Right lobe of liver (tissue), 4 donors: ENCODE measurements at regions not wholly inside any gene's neighbourhood (a gene's known extent, or its start where the extent isn't known, plus 50 kb on each side); places are given as distances from the start of the nearest gene placed in this dataset.

Experiments
- POLR2A ChIP-seq: fragments of 450-650 bp; IDR thresholded peaks from one replicate; pipeline ENCODE4 v1.6.1; 2017; ENCODE audit warnings: antibody characterized with exemption, mild to moderate bottlenecking
- TF ChIP-seq, protein P1 (sequence below), 4 donors: fragments of 200-600 bp in 3 of 4; fragments of 450-650 bp in 1 of 4; IDR thresholded peaks; one replicate each; pipeline versions ENCODE4 v1.5.1 to v1.8.0; 2016 to 2022; ENCODE audit warnings: antibody characterized with exemption in 4 of 4, mild to moderate bottlenecking in 2 of 4
- donor health status: DM: no; HTN: no; CAD: no.
- donor health status: DM: no; HTN: no; CAD: no.
- donor health status: DM: no; HTN: yes; CAD: no.

GRCh38 chr14:76695263-76695920 lies 65.9 kb upstream of the VASH1 start:
- TF ChIP-seq, protein P1, sequence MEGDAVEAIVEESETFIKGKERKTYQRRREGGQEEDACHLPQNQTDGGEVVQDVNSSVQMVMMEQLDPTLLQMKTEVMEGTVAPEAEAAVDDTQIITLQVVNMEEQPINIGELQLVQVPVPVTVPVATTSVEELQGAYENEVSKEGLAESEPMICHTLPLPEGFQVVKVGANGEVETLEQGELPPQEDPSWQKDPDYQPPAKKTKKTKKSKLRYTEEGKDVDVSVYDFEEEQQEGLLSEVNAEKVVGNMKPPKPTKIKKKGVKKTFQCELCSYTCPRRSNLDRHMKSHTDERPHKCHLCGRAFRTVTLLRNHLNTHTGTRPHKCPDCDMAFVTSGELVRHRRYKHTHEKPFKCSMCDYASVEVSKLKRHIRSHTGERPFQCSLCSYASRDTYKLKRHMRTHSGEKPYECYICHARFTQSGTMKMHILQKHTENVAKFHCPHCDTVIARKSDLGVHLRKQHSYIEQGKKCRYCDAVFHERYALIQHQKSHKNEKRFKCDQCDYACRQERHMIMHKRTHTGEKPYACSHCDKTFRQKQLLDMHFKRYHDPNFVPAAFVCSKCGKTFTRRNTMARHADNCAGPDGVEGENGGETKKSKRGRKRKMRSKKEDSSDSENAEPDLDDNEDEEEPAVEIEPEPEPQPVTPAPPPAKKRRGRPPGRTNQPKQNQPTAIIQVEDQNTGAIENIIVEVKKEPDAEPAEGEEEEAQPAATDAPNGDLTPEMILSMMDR (IDR thresholded peaks at IDR 0.05) = no peak
- no peak for TF ChIP-seq POLR2A
